HepG2 (cell line): ENCODE measurements at regions not wholly inside any gene's neighbourhood (a gene's known extent, or its start where the extent isn't known, plus 50 kb on each side); places are given as distances from the start of the nearest gene placed in this dataset.

Source experiments
- ATAC-seq: fragments of 200-7000 bp; cut with Tn5 transposase; 3 replicates; pipeline ENCODE4 v1.9.1; 2020; ENCODE audit warnings: mild to moderate bottlenecking, moderate library complexity
- BruUV-seq: library from RNA; stranded (reverse); fragments of 400-500 nt; replicated peaks from 2 replicates; lab custom pipeline; 2021; lab: Mats Ljungman, UMichigan
- CTCF ChIA-PET: fragments of 300-600 bp; formaldehyde crosslinking; extraction: SDS; loops from one replicate; lab custom pipeline; 2021; ENCODE audit warnings: low total read pairs, inconsistent platforms, low intra/inter-chr PET ratio; lab: Yijun Ruan, JAX
- POLR2A ChIA-PET: fragments of 350-600 bp; sonication (Branson Sonifier 250); formaldehyde crosslinking; loops from one replicate; lab custom pipeline; 2020; ENCODE audit warnings: antibody characterized with exemption, inconsistent platforms; lab: Yijun Ruan, JAX
- DNase-seq: peaks from one replicate; pipeline ENCODE4 v3.0.0-alpha.2; 2015; ENCODE audit warnings: low spot score
- FAIRE-seq: peaks from 3 replicates; lab custom pipeline; 2011; peaks lifted over from hg19 to GRCh38; lab: Jason Lieb, UNC
- H2AFZ ChIP-seq: one replicate; pipeline ENCODE4 v1.6.1; 2011; ENCODE audit warnings: low read length, inconsistent platforms
- H3K27ac ChIP-seq: fragments of 300-600 bp; 3 replicates; pipeline ENCODE4 v1.8.0; 2011; ENCODE audit warnings: mixed run types, mild to moderate bottlenecking, mixed read lengths, low read length, inconsistent platforms; ENCODE audit not compliant: insufficient read depth; ENCODE audit errors: extremely low read length
- H3K27me3 ChIP-seq, 2 experiments: fragments of 200-600 bp in 1 of 2; 2 replicates in 1 of 2; 3 replicates in 1 of 2; pipeline versions ENCODE4 v1.6.0 to v1.8.0; 2011; ENCODE audit warnings: low read length in 2 of 2, mild to moderate bottlenecking in 2 of 2, moderate library complexity in 2 of 2, inconsistent platforms in 1 of 2; ENCODE audit not compliant: insufficient read depth in 2 of 2, control insufficient read depth in 1 of 2
- H3K36me3 ChIP-seq, 2 experiments: fragments of 200-600 bp in 1 of 2; replicated peaks in 1 of 2; 2 replicates in 1 of 2; 3 replicates in 1 of 2; pipeline versions ENCODE4 v1.5.1 to v1.8.0; 2011; ENCODE audit warnings: low read length in 2 of 2, inconsistent platforms in 1 of 2; ENCODE audit not compliant: insufficient read depth in 2 of 2, control insufficient read depth in 1 of 2
- H3K4me1 ChIP-seq: 2 replicates; pipeline ENCODE4 v1.5.1; 2012; ENCODE audit warnings: low read length, inconsistent platforms; ENCODE audit not compliant: insufficient read depth
- H3K4me2 ChIP-seq: 2 replicates; pipeline ENCODE4 v1.6.0; 2011; ENCODE audit warnings: low read depth, low read length, inconsistent platforms
- H3K4me3 ChIP-seq, 3 experiments: fragments of 200-600 bp in 1 of 3; sonication (generic), shearing (Covaris generic) in 1 of 3; replicated peaks in 1 of 3; 2 replicates each; pipeline ENCODE4 v1.5.1; 2011 to 2016; ENCODE audit warnings: low read length in 3 of 3, inconsistent platforms in 2 of 3, low read depth in 2 of 3, mild to moderate bottlenecking in 2 of 3, control low read depth in 1 of 3, mixed read lengths in 1 of 3; ENCODE audit not compliant: insufficient read depth in 1 of 3
- H3K79me2 ChIP-seq: one replicate; pipeline ENCODE4 v1.6.1; 2011; ENCODE audit warnings: low read length, inconsistent platforms; ENCODE audit not compliant: insufficient read depth
- H3K9ac ChIP-seq: 2 replicates; pipeline ENCODE4 v1.6.0; 2011; ENCODE audit warnings: mild to moderate bottlenecking, low read depth, low read length, inconsistent platforms; ENCODE audit not compliant: insufficient read depth
- H3K9me3 ChIP-seq: 2 replicates; pipeline ENCODE4 v1.5.1; 2012; ENCODE audit warnings: mild to moderate bottlenecking, low read length
- H4K20me1 ChIP-seq: 2 replicates; pipeline ENCODE4 v1.6.0; 2011; ENCODE audit warnings: inconsistent platforms, mild to moderate bottlenecking, low read length, moderate library complexity; ENCODE audit not compliant: insufficient read depth
- JUNB ChIP-seq: sonication (generic); formaldehyde crosslinking; IDR thresholded peaks from 2 replicates; pipeline ENCODE4 v1.8.0; 2022; ENCODE audit warnings: missing genetic modification reagents, mild to moderate bottlenecking, borderline replicate concordance
- JUND ChIP-seq: sonication (generic); formaldehyde crosslinking; IDR thresholded peaks from 2 replicates; pipeline ENCODE4 v1.8.0; 2022; ENCODE audit warnings: mild to moderate bottlenecking, missing genetic modification reagents
- MTF1 ChIP-seq: sonication (generic); formaldehyde crosslinking; IDR thresholded peaks from 2 replicates; pipeline ENCODE4 v1.5.0; 2020; ENCODE audit warnings: missing genetic modification reagents
- NAIF1 ChIP-seq: sonication (generic); formaldehyde crosslinking; IDR thresholded peaks from 2 replicates; pipeline ENCODE4 v1.5.0; 2020; ENCODE audit warnings: mild to moderate bottlenecking, missing genetic modification reagents, borderline replicate concordance
- ZNF101 ChIP-seq: sonication (generic); formaldehyde crosslinking; IDR thresholded peaks from 2 replicates; pipeline ENCODE4 v1.4.0; 2020; ENCODE audit warnings: mild to moderate bottlenecking, low read depth, missing genetic modification reagents, borderline replicate concordance
- ZNF33A ChIP-seq: sonication (generic); formaldehyde crosslinking; IDR thresholded peaks from 2 replicates; pipeline ENCODE4 v1.5.1; 2020; ENCODE audit warnings: missing genetic modification reagents, mild to moderate bottlenecking, moderate library complexity, borderline replicate concordance
- ZNF558 ChIP-seq: sonication (generic); formaldehyde crosslinking; IDR thresholded peaks from 2 replicates; pipeline ENCODE4 v1.9.0; 2022; ENCODE audit warnings: mild to moderate bottlenecking, missing genetic modification reagents, borderline replicate concordance
- ZNF616 ChIP-seq: sonication (generic); formaldehyde crosslinking; IDR thresholded peaks from 2 replicates; pipeline ENCODE4 v1.5.0; 2020; ENCODE audit warnings: low read depth, mild to moderate bottlenecking, missing genetic modification reagents
- WGBS: methylation state at CpG from one replicate; pipeline ENCODE4 v1.1.6; 2017; ENCODE audit warnings: low lambda C conversion rate; 5-methylcytosine and 5-hydroxymethylcytosine counted together
- in situ Hi-C: cut with HindIII; loops from 2 replicates; pipeline ENCODE4 v1.10.0; 2017; ENCODE audit warnings: low pct_unique_long_range_greater_than_20kb; ENCODE audit not compliant: extremely low pct_ligation_motif_present
- intact Hi-C: fragments of 100-400 bp; cut with micrococcal nuclease; formaldehyde crosslinking; loops from one replicate; pipeline ENCODE4 v1.10.0; 2022; ENCODE audit not compliant: unreplicated experiment
- TF ChIP-seq, protein P1 (sequence below): sonication (generic); formaldehyde crosslinking; IDR thresholded peaks from 2 replicates; pipeline ENCODE4 v1.4.0; 2020; ENCODE audit warnings: missing genetic modification reagents
- TF ChIP-seq, protein P2 (sequence below): sonication (generic); formaldehyde crosslinking; IDR thresholded peaks from 2 replicates; pipeline ENCODE4 v1.4.0; 2020; ENCODE audit warnings: missing genetic modification reagents, borderline replicate concordance
- TF ChIP-seq, protein P3 (sequence below): sonication (generic); formaldehyde crosslinking; IDR thresholded peaks from 2 replicates; pipeline ENCODE4 v1.4.0; 2020; ENCODE audit warnings: low read depth, mild to moderate bottlenecking, missing genetic modification reagents

DNA sequence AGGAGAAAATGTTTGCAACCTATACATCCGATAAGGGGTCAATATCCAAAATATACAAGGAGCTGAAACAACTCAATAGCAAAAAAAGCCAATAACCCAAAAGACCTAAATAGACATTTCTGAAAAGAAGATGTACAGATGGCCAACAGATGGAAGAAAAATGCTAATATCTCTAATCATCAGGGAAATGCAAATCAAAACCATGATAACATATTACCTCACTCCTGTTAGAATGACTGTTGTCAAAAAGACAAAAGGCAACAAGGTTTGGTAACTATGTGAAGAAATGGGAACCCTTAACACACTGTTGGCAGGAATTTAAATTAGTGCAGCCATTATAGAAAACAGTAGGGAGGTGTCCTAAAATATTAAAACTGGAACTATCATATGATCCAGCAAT is 74.7 kb downstream of the LEPR start:
- intact Hi-C loops: no loop called here
- POLR2A ChIA-PET: no interaction called here
- Histone ChIP-seq H3K9me3 (no peaks in the 10 kb centered on the region), H3K27me3 (no peaks in the 10 kb centered on the region), H3K36me3 (no peaks in the 10 kb centered on the region), H3K27ac (no peak overlapping the region), H3K4me3 (no peak overlapping the region), H3K9ac (no peak overlapping the region)
- in situ Hi-C loops: no loop called here
- 55% methylated on average over 1 of the region's 1 CpG for WGBS
- no peak for FAIRE-seq
- BruUV-seq: no TSS peak
- no peak for DNase-seq
- TF ChIP-seq JUND: no peak
- TF ChIP-seq, protein P1, sequence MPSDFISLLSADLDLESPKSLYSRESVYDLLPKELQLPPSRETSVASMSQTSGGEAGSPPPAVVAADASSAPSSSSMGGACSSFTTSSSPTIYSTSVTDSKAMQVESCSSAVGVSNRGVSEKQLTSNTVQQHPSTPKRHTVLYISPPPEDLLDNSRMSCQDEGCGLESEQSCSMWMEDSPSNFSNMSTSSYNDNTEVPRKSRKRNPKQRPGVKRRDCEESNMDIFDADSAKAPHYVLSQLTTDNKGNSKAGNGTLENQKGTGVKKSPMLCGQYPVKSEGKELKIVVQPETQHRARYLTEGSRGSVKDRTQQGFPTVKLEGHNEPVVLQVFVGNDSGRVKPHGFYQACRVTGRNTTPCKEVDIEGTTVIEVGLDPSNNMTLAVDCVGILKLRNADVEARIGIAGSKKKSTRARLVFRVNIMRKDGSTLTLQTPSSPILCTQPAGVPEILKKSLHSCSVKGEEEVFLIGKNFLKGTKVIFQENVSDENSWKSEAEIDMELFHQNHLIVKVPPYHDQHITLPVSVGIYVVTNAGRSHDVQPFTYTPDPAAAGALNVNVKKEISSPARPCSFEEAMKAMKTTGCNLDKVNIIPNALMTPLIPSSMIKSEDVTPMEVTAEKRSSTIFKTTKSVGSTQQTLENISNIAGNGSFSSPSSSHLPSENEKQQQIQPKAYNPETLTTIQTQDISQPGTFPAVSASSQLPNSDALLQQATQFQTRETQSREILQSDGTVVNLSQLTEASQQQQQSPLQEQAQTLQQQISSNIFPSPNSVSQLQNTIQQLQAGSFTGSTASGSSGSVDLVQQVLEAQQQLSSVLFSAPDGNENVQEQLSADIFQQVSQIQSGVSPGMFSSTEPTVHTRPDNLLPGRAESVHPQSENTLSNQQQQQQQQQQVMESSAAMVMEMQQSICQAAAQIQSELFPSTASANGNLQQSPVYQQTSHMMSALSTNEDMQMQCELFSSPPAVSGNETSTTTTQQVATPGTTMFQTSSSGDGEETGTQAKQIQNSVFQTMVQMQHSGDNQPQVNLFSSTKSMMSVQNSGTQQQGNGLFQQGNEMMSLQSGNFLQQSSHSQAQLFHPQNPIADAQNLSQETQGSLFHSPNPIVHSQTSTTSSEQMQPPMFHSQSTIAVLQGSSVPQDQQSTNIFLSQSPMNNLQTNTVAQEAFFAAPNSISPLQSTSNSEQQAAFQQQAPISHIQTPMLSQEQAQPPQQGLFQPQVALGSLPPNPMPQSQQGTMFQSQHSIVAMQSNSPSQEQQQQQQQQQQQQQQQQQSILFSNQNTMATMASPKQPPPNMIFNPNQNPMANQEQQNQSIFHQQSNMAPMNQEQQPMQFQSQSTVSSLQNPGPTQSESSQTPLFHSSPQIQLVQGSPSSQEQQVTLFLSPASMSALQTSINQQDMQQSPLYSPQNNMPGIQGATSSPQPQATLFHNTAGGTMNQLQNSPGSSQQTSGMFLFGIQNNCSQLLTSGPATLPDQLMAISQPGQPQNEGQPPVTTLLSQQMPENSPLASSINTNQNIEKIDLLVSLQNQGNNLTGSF (CRISPR knock-in tag): no peak
- TF ChIP-seq ZNF616 (CRISPR knock-in tag): no peak
- TF ChIP-seq ZNF558 (CRISPR knock-in tag): no peak
- TF ChIP-seq, protein P2, sequence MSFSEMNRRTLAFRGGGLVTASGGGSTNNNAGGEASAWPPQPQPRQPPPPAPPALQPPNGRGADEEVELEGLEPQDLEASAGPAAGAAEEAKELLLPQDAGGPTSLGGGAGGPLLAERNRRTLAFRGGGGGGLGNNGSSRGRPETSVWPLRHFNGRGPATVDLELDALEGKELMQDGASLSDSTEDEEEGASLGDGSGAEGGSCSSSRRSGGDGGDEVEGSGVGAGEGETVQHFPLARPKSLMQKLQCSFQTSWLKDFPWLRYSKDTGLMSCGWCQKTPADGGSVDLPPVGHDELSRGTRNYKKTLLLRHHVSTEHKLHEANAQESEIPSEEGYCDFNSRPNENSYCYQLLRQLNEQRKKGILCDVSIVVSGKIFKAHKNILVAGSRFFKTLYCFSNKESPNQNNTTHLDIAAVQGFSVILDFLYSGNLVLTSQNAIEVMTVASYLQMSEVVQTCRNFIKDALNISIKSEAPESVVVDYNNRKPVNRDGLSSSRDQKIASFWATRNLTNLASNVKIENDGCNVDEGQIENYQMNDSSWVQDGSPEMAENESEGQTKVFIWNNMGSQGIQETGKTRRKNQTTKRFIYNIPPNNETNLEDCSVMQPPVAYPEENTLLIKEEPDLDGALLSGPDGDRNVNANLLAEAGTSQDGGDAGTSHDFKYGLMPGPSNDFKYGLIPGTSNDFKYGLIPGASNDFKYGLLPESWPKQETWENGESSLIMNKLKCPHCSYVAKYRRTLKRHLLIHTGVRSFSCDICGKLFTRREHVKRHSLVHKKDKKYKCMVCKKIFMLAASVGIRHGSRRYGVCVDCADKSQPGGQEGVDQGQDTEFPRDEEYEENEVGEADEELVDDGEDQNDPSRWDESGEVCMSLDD (CRISPR knock-in tag): no peak
- TF ChIP-seq MTF1: no peak
- TF ChIP-seq ZNF33A (CRISPR knock-in tag): no peak
- TF ChIP-seq, protein P3, sequence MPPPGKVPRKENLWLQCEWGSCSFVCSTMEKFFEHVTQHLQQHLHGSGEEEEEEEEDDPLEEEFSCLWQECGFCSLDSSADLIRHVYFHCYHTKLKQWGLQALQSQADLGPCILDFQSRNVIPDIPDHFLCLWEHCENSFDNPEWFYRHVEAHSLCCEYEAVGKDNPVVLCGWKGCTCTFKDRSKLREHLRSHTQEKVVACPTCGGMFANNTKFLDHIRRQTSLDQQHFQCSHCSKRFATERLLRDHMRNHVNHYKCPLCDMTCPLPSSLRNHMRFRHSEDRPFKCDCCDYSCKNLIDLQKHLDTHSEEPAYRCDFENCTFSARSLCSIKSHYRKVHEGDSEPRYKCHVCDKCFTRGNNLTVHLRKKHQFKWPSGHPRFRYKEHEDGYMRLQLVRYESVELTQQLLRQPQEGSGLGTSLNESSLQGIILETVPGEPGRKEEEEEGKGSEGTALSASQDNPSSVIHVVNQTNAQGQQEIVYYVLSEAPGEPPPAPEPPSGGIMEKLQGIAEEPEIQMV (CRISPR knock-in tag): no peak
- TF ChIP-seq JUNB (CRISPR knock-in tag): no peak
- TF ChIP-seq NAIF1 (CRISPR knock-in tag): no peak
- TF ChIP-seq ZNF101: no peak
- TF ChIP-seq, all 625 proteins: peak for 0
- Histone ChIP-seq H3K79me2 (no peaks in the 10 kb centered on the region), H2AFZ (no peak overlapping the region), H3K4me1 (peaks cover 21% of the 10 kb centered on the region; the same call in 1 of the 2 replicates), H4K20me1 (no peaks in the 10 kb centered on the region), H3K4me2 (no peak overlapping the region)
- CTCF ChIA-PET: no interaction called here
- no peak for ATAC-seq
